HG02642 (cell line): ENCODE measurements at regions not wholly inside any gene's neighbourhood (a gene's known extent, or its start where the extent isn't known, plus 50 kb on each side); places are given as distances from the start of the nearest gene placed in this dataset.

Source experiments
- ATAC-seq: cut with Tn5 transposase; IDR thresholded peaks from one replicate; pipeline ENCODE4 v1.9.1; 2021; ENCODE audit warnings: mild to moderate bottlenecking; ENCODE audit not compliant: unreplicated experiment, poor library complexity

DNA sequence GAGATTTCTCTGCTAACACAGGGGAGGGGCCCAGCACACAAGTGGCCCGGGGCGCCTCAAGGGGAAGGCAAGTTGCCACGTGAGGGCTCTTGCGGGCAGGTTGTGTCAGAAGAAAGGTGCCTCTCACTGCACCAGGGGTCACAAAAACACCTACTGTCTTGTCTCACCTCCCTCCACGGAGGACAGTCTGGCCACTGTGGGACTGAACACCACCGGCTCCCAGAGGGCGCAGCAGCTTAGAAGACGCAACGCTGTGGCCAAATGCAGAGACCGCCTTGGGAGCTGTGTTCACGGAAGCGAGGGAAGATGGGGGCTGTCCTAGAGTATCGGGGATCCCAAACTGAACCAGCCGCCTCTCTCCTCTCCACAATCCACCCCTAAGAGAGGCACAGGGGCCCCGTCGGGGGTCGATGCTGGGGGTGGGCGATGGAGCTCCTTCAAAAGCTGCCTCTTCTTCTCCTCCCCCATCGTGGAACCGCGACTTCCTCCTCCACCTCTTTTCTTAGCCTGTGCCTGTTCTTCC lies 177.5 kb downstream of the FOXO1 start:
- no peak for ATAC-seq

DNA sequence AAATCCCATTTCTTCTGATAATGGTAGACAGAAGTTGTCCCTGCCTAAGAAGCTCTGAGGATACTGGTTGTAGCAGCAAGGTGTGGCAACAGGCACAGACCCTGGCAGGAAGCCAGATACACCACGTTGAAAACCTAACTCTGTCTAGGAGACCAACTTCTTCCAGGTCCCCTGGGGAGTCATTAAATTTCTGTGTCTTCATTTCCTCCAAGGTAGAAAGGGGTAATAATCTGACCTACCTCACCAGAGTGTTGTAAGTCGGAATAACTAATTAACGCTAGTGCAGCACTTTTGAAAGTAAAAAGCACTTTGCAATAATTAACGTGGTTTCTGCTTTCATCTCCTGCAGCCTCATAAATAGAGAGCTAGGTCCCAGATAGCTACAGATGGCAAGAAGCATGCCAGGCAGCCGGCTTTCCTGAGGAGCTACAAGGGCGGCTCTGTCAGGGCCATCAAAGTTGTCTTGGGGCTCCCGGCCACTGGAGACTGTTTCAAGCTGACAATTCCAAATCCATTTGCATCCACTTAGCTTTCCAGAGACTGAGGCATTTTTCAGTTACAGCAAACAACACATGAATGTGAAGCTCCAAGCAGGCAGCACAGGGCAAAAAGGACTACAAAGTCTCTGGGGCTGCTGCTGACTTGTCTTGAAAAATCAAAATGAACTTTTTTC lies 176.2 kb downstream of the FOXO1 start:
- no peak for ATAC-seq

DNA sequence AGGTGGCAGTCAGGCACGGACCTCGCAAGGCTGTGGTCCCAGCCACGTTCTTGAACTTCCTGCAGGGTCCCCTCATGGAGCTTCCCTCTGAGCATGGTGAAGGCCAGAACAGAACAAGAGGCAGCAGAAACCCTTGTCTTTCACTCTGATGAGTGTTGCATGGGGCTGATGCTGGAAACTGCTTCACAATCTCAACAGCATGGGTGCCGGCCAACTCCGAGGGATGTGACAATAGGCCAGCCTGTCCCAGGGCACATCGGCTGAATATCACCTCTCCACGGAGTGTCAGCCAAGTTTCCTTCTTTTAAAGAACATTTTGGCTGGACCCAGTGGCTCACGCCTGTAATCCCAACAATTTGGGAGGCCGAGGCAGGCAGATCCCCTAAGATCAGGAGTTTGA lies 173.9 kb downstream of the FOXO1 start:
- no peak for ATAC-seq

DNA sequence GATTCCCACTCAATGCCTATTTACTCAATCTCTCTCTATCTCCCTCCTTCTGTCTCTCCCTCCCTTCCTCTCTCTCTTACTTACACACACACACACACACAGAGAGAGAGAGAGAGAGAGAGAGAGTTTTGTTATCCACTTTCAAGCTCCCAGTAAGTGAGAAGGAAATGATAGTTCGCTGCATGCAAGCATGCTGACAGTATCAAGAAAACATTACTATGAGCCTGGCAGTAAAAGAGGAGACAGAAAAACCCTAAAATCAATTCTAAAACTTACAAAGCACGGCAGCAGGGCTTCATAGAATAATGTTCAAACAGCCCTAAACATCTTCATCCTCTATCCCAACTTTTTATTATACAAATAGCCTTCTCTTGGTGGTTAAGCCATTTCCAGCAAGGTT lies 171.9 kb downstream of the FOXO1 start:
- no peak for ATAC-seq

DNA sequence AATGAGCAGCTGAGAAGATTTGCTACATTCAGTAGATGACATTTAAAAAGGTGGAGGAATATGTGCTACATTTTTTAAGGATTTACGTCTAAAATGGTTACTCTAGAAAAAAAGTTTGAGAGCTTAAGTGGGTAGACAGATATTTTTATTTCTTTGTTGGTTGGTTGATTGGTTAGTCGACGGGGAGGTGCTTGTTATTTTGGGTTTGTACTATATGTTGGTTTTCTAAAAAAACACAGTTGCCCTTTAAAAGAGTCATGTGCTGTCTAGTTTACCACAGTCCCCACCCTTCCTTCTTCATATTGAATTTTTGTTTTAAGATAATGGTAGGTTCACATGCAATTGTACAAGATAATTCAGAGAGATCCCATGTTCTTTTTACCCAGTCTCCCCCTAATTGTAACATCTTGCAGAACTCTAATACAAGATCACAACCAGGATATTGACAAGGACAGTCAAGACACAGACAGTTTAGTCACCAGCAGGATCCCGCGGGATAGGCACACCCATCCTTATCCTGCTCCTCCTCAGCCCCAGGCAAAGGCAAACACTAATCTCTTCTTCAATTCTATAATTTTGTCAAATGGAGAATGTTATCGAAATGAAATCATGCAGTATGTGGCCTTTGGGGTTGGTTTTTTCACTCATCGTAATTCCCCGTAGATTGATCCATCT lies 171.4 kb downstream of the FOXO1 start:
- no peak for ATAC-seq

DNA sequence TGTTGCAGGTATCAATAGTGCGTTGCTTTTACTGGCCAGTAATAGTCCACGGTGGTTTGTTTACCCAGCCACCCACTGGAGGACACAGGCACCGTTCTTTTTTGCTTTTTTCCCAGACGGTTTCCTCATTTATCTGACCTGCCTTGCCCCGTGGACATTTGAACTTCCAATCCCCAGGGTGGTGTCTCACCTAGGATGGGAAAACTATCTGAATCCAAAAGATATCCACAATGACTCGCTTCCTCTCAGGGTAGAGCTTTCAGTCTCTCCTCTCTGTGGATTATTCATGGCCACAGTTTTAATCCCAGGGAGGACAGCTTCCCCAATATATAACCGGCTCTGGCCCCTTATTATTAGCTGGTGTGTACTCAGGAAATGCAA lies 170.8 kb downstream of the FOXO1 start:
- ATAC-seq, result no peak

DNA sequence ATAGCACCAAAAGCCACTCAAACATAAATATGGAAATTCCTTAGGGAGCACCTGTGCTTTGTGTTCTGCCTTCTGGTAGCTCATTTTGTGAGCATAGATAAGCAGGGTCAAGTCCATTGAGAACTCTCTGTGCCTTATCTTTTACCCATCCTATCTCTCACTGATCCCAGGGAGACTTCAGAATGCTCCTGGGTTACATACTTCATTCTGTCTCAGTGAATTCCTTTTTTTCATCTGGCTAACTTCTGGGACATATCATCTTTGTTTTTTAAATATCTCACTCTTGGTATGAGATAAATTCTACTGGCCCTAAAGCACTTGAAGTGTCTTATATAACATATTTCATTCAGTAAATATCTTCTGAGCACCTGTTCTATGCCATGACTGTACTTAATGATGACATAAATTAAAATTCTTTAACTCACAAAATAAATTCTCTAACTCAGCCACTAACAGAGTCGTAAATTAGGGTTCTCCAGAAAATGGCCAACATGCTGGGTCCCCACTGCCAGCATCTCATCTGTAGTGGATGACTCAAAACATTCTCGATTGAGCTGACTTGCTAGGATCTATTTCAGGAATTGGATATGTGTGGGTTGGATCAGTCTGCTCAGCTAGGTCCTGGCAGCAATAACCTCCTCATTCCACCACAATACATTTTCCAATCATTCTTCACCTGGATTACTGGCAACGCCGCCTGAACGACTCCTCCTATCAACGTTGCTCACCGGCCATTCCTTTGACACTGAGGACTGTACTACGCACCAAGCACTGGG lies 170.2 kb downstream of the FOXO1 start:
- ATAC-seq, result no peak

DNA sequence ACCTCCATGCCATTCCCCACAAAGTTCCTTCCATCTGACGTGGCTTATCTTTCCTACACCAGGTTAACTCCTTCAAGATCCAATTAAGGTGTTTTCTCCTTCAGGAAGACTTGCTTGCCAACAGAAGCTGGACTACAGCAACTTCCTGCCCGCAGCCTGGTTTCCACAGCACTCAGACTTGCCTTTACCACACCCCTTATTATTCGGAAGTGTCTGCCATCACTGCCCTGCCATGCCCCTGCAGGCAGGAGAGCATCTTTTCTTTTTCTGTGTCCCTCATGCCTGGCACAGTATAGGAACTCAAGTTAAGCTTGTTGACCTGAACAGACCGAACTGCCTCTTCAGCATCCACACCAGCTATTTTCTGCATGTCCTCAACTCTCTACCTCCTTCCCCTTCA lies 168.0 kb downstream of the FOXO1 start:
- ATAC-seq, result no peak

DNA sequence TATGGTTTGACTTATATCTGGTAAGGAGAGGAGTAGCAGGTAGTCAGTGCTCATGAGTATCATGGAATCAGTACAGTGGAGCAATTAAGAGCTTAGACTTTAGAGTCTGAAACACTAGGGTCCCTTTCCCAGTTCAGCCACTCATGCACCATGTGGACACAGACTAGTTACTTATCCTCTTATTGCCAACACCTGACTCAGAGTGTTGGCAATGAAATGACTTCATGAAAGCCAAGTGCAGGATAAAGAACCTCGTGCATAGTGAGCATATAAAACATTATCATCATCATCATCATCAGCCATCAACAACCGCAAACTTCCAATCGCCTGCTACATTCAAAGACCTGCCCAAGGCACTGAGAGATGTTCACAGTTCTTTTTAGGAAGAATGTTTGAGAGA lies 164.2 kb downstream of the FOXO1 start:
- no peak for ATAC-seq

DNA sequence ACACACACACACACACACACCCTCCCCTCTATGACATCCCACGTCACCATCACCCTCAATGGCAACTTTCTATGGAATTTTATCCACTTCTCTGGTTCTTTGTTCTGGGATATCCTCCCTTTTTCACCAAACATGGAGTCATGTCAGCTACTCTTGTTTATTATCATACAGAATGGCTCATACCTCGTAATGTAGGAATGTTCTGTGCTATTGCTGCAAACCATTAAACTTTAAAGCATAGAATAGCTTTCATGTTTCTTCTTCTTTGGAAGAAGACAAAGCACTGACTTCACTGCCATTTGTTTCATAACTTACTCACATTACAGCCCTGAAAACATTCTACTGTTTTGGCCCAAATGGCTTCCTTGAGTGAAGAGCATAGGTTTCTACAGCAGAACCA lies 163.4 kb downstream of the FOXO1 start:
- no peak for ATAC-seq

DNA sequence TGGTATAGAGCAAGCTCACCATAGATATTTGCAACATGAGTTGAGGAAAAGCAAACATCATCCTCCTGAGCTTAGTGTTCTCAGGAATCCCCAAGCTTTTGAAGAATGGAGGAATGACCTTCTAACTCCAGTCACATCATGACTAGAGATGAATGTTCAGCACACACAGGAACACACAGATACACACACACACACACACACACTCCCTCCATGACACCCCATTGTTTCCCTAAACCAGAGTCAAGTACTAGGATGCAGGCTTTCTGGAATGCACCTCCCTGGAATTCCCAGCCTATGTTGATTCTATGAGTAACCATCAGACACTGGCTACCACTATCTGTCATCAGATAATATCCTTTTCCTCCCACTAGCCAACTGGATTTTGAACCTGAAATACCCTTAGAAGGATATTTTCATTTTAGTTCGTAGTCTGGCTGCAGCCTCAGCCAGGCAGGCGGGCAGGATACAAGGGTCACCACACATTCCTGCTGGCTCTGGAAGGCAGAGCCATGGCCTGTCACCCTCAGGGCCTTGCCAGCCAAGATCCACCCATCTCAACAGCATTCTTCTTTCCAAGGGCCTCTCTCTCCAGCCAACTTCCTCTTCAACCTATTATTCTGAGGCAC lies 162.4 kb downstream of the FOXO1 start:
- ATAC-seq, result no peak

DNA sequence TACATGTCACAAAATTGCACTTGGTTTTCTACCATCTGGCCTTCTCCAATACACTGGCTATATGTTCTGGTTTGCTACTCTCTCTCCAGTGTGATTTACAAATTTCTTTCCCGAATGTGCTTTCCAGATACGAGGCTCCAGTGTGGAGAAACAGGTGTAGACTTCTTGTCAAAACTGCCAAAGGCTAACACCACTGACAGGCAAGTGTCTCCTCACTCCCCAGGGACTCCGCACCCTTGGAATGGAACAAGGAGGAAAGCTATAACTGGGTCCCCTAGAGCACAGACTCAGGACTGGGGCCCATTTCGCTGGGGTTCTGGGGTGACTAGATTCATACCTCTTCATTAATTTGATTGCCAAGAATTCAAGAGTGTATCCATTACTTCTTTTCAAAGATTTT lies 161.8 kb downstream of the FOXO1 start:
- no peak for ATAC-seq

DNA sequence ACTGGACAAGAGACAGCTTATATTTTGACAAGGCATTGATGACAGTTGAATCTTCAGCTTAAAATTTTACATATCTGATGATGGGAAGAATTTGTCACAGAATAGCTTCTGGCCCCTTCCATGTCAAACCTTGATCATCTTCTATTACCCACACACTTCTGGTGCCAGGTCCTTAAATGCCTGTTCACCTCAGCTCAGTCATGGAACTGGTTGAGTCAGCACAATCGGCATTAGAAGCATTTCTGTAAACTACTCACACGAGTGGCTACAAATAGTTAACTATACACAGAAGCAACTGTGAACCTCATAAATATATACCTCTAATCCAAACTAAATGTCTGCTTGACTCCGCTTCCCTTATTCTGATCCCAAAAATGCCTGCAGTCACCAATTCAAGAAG lies 161.2 kb downstream of the FOXO1 start:
- ATAC-seq, result no peak
